Fibroblast of lung (primary cell): ENCODE measurements at regions not wholly inside any gene's neighbourhood (a gene's known extent, or its start where the extent isn't known, plus 50 kb on each side); places are given as distances from the start of the nearest gene placed in this dataset.
"Not testable (repeated sequence)": the region's sequence is repeated elsewhere in the genome, so short reads cannot be mapped to it uniquely, and the experiment has no call there.

Source experiments
- DNase-seq, 2 donors: peaks; one replicate each; pipeline versions ENCODE4 v3.0.0 to v3.0.0-alpha.2; 2010; ENCODE audit warnings: low read depth in 2 of 2
- H2AFZ ChIP-seq: 2 replicates; pipeline ENCODE4 v1.5.1; 2012; ENCODE audit warnings: low read length, control low read depth, inconsistent platforms
- H3K27ac ChIP-seq: 2 replicates; pipeline ENCODE4 v1.5.1; 2011; ENCODE audit warnings: low read length, control low read depth; ENCODE audit not compliant: insufficient read depth
- H3K27me3 ChIP-seq: 2 replicates; pipeline ENCODE4 v1.5.1; 2011; ENCODE audit warnings: mild to moderate bottlenecking, low read length; ENCODE audit not compliant: control insufficient read depth, insufficient read depth
- H3K36me3 ChIP-seq: 2 replicates; pipeline ENCODE4 v1.5.1; 2011; ENCODE audit warnings: low read length; ENCODE audit not compliant: control insufficient read depth, insufficient read depth
- H3K4me1 ChIP-seq: 2 replicates; pipeline ENCODE4 v1.5.1; 2011; ENCODE audit warnings: low read length; ENCODE audit not compliant: control insufficient read depth, insufficient read depth; ENCODE audit errors: extremely low read depth
- H3K4me2 ChIP-seq: 2 replicates; pipeline ENCODE4 v1.5.1; 2011; ENCODE audit warnings: low read length, control low read depth; ENCODE audit not compliant: insufficient read depth; ENCODE audit errors: extremely low read depth
- H3K4me3 ChIP-seq, 4 experiments: fragments of 200-600 bp in 1 of 4; sonication (generic) in 1 of 4; replicated peaks in 1 of 4; 2 replicates each; pipeline ENCODE4 v1.5.1; 2011 to 2016; ENCODE audit warnings: low read length in 4 of 4, low read depth in 3 of 4, mild to moderate bottlenecking in 3 of 4, control low read depth in 2 of 4, inconsistent platforms in 1 of 4, mixed read lengths in 1 of 4; ENCODE audit not compliant: insufficient read depth in 1 of 4; ENCODE audit errors: control extremely low read depth in 1 of 4
- H3K79me2 ChIP-seq: 2 replicates; pipeline ENCODE4 v1.5.1; 2012; ENCODE audit warnings: mild to moderate bottlenecking, low read length, inconsistent platforms; ENCODE audit not compliant: control insufficient read depth, insufficient read depth
- H3K9ac ChIP-seq: 2 replicates; pipeline ENCODE4 v1.5.1; 2011; ENCODE audit warnings: mild to moderate bottlenecking, low read length, control low read depth; ENCODE audit not compliant: insufficient read depth
- H3K9me3 ChIP-seq: 2 replicates; pipeline ENCODE4 v1.5.1; 2012; ENCODE audit warnings: low read depth, low read length; ENCODE audit not compliant: control insufficient read depth, insufficient read depth
- H4K20me1 ChIP-seq: 2 replicates; pipeline ENCODE4 v1.5.1; 2011; ENCODE audit warnings: low read length; ENCODE audit not compliant: control insufficient read depth, insufficient read depth; ENCODE audit errors: extremely low read depth
- EZH2 ChIP-seq: IDR thresholded peaks from 2 replicates; pipeline ENCODE4 v1.5.1; 2012; ENCODE audit warnings: low read length, control low read depth, mild to moderate bottlenecking; ENCODE audit errors: missing control alignments
- TF ChIP-seq, protein P1 (sequence below), 2 donors: IDR thresholded peaks in 1 of 2; conservative IDR thresholded peaks in 1 of 2; 1 replicate in 1 of 2; 2 replicates in 1 of 2; pipeline ENCODE4 v1.5.1; 2011 to 2012; ENCODE audit warnings: low read length in 2 of 2, control low read depth in 1 of 2, inconsistent platforms in 1 of 2, low read depth in 1 of 2, mild to moderate bottlenecking in 1 of 2

DNA sequence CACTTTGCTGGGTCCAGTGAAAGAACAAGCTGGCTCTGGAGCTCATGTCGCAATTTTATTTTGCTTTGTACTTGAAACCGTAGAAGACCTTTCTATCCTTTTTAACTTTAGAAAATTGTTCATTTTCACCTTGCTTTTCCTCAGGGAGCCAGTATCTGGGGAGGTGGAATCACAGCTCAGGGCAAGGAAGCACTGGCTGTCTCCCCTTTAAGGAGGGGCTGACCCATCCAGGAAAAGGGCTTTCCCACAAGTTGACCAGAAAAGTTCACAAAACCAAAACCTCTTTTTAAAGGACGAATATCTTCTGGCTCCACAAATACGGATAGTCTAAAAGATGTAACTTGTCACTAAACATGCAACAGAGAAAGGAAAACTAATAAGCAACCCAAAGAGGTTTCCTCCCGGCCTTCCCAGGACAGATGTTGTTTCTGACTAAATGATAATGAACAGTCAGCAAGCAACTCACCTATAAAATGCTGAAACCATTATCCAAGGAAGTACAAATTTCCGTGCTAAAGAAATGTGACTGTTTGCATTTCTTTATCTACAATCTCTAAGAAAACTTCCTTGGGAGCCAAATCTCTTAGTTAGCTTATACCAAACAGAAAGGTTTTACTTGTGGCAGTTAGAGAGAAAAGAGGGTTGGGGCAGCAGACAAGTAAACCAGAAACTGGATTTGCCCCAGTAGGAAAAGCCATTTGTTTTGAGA is 278.2 kb downstream of the PLK2 start:
- Histone ChIP-seq H3K36me3 (no peaks in the 10 kb centered on the region), H3K4me1 (peaks cover 4% of the 10 kb centered on the region), H3K79me2 (no peaks in the 10 kb centered on the region), H2AFZ (no peak overlapping the region), H4K20me1 (no peaks in the 10 kb centered on the region), H3K27me3 (no peaks in the 10 kb centered on the region), H3K9ac (no peak overlapping the region), H3K4me3 (no peak overlapping the region), H3K27ac (no peak overlapping the region), H3K9me3 (no peaks in the 10 kb centered on the region), H3K4me2 (no peak overlapping the region)
- TF ChIP-seq, protein P1, sequence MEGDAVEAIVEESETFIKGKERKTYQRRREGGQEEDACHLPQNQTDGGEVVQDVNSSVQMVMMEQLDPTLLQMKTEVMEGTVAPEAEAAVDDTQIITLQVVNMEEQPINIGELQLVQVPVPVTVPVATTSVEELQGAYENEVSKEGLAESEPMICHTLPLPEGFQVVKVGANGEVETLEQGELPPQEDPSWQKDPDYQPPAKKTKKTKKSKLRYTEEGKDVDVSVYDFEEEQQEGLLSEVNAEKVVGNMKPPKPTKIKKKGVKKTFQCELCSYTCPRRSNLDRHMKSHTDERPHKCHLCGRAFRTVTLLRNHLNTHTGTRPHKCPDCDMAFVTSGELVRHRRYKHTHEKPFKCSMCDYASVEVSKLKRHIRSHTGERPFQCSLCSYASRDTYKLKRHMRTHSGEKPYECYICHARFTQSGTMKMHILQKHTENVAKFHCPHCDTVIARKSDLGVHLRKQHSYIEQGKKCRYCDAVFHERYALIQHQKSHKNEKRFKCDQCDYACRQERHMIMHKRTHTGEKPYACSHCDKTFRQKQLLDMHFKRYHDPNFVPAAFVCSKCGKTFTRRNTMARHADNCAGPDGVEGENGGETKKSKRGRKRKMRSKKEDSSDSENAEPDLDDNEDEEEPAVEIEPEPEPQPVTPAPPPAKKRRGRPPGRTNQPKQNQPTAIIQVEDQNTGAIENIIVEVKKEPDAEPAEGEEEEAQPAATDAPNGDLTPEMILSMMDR (conservative IDR thresholded peaks at IDR 0.05 in 1 of 2, IDR thresholded peaks at IDR 0.05 in 1 of 2; ENCODE audit: low read depth in 1 of 2, low read length in 2 of 2) = no peak
- TF ChIP-seq EZH2 = no peak
- DNase-seq = no peak

DNA sequence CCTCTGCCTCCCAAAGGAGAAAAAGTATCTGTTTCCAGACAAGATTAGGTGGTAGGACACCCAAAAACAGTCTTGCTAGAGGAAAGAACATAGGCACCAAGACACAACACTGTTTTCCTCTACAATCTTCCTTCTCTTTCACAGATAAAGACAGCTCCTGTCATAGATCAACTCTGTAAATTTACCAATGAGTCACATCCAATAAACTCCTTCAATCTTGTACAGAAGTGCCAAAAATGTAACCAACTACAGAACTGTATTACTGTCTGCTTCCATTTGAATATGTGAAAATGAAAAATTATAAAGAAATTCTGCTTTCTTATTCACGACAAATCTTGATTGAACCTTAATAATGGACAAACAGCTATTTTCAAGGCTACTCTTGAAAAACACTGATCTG is 286.9 kb downstream of the PLK2 start:
- H3K27me3 ChIP-seq = no peaks in the 10 kb centered on the region
- no peaks in the 10 kb centered on the region for H3K36me3 ChIP-seq
- DNase-seq = no peak
- no peaks in the 10 kb centered on the region for H3K4me1 ChIP-seq
- no peak overlapping the region for H3K4me2 ChIP-seq
- no peak overlapping the region for H3K27ac ChIP-seq
- TF ChIP-seq, protein P1 (conservative IDR thresholded peaks at IDR 0.05 in 1 of 2, IDR thresholded peaks at IDR 0.05 in 1 of 2; ENCODE audit: low read depth in 1 of 2, low read length in 2 of 2) = no peak
- no peak for TF ChIP-seq EZH2
- no peak overlapping the region for H2AFZ ChIP-seq
- no peaks in the 10 kb centered on the region for H3K79me2 ChIP-seq
- H3K4me3 ChIP-seq = no peak overlapping the region
- no peaks in the 10 kb centered on the region for H4K20me1 ChIP-seq
- H3K9me3 ChIP-seq = no peaks in the 10 kb centered on the region
- no peak overlapping the region for H3K9ac ChIP-seq

DNA sequence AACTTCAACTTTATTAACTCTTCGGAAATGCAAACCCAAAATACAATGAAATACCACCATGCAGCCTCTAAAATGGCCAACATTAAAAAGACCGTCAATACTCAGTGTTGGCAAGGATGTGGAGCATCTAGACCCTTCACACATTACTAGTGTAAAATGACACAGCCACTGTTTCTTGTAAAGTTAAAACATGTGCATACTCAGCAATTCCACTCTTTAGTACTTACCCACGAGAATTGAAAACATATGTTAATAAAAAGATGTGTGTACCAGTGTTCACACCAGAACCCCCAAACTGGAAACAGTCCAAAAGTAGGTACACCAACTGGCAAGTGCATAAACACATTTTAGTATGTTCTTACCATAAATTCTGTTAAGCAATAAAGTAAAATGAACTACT is 294.7 kb downstream of the PLK2 start:
- TF ChIP-seq EZH2 = no peak
- TF ChIP-seq, protein P1 (conservative IDR thresholded peaks at IDR 0.05 in 1 of 2, IDR thresholded peaks at IDR 0.05 in 1 of 2; ENCODE audit: low read depth in 1 of 2, low read length in 2 of 2) = no peak
- H3K27ac ChIP-seq = no peak overlapping the region
- H3K36me3 ChIP-seq = no peaks in the 10 kb centered on the region
- H3K9me3 ChIP-seq = no peaks in the 10 kb centered on the region
- H3K4me1 ChIP-seq = no peaks in the 10 kb centered on the region
- DNase-seq = no peak
- no peaks in the 10 kb centered on the region for H3K27me3 ChIP-seq
- no peaks in the 10 kb centered on the region for H4K20me1 ChIP-seq
- no peaks in the 10 kb centered on the region for H3K79me2 ChIP-seq
- H3K4me3 ChIP-seq = no peak overlapping the region
- H2AFZ ChIP-seq = no peak overlapping the region
- H3K9ac ChIP-seq = no peak overlapping the region
- H3K4me2 ChIP-seq = no peak overlapping the region

DNA sequence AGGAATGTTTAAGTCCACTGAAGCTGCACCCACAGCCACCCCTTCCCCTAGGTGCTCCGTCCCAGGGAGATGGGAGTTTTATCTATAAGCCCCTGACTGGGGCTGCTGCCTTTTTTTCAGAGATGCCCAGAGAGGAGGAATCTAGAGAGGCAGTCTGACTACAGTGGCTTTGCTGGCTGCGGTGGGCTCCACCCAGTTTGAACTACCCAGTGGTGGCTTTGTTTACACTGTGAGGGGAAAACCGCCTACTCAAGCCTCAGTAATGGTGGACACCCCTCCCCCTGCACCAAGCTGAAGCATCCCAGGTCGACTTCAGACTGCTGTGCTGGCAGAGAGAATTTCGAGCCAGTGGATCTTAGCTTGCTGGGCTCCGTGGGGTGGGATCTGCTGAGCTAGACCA is 298.0 kb downstream of the PLK2 start:
- H3K9ac ChIP-seq, H3K4me3 ChIP-seq, H3K4me1 ChIP-seq, H2AFZ ChIP-seq, DNase-seq, H4K20me1 ChIP-seq, H3K9me3 ChIP-seq, H3K36me3 ChIP-seq, H3K79me2 ChIP-seq, H3K4me2 ChIP-seq, H3K27me3 ChIP-seq, H3K27ac ChIP-seq: not testable (repeated sequence)
